NCI-H774 (cell line): ENCODE measurements at regions not wholly inside any gene's neighbourhood (a gene's known extent, or its start where the extent isn't known, plus 50 kb on each side); places are given as distances from the start of the nearest gene placed in this dataset.
"Not testable (repeated sequence)": the region's sequence is repeated elsewhere in the genome, so short reads cannot be mapped to it uniquely, and the experiment has no call there.

Source experiments
- DNase-seq: peaks from one replicate; lab custom pipeline; 2025; lab: John Stamatoyannopoulos, UW

GRCh38 chr21:17299576-17299975 is 213.3 kb upstream of the CXADR start:
- not testable (repeated sequence) for DNase-seq

DNA sequence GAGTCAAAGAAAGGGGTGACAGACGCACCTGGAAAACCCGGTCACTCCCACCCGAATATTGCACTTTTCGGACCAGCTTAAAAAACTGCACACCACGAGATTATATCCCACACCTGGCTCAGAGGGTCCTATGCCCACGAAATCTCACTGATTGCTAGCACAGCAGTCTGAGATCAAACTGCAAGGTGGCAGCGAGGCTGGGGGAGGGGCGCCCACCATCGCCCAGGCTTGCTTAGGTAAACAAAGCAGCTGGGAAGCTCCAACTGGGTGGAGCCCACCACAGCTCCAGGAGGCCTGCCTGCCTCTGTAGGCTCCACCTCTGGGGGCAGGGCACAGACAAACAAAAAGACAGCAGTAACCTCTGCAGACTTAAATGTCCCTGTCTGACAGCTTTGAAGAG is 185.1 kb upstream of the CXADR start:
- DNase-seq = not testable (repeated sequence)

- DNase-seq = no peak
Observed at GRCh38 chr21:17334484-17334883, 178.4 kb upstream of the CXADR start.

DNA sequence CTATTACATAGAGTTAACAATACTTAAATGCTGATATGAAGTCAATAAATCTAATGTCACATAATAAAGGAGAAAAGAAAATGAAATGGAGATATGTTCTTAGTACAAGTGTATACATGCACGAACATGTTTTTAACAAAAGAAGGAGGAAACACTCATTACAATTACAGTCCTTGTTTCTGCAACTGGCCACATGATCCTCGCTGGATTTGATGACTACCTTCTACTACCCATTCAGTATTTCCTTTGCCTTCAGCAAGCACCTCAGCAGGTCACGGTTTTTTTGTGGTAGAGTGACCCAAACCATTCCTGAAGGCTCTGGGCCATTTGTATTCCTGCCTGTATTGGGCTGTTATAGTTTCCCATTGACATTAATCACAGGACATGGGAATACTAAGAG is 172.8 kb upstream of the CXADR start:
- DNase-seq = no peak

DNA sequence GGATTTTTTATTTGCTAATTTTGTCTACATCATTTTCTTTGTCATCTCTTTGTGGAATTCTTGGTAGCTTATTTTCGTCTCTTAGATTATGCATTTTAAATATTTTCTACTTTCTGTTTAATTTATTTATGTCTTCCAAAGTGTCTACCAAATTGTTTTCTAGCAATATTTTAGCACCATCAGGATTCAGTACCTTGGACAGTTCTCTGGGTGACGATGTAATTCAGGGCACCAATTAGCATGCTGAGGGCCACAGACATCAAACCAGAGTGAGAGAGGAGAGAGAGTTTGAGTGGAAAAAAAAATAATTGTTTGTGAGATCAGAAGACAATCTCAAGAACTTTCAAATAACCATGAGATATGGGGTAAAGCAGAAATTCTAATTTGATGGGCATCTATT is 169.8 kb upstream of the CXADR start:
- DNase-seq = no peak

DNA sequence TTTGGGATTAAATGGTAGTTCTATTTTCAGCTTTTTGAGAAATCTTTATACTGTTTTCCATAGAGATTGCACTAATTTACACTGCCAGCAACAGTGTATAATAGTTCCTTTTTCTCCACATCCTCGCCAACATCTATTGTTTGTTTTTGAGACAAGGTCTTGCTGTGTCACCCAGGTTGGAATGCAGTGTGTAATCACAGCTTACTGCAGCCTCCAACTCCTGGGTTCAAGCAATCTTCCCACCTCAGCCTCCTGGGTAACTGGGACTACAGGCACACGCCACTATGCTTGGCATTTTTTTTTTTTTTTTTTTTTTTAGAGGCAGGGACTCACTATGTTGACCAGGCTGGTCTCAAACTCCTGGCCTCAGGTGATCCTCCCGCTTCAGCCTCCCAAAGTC is 164.5 kb upstream of the CXADR start:
- no peak for DNase-seq

DNA sequence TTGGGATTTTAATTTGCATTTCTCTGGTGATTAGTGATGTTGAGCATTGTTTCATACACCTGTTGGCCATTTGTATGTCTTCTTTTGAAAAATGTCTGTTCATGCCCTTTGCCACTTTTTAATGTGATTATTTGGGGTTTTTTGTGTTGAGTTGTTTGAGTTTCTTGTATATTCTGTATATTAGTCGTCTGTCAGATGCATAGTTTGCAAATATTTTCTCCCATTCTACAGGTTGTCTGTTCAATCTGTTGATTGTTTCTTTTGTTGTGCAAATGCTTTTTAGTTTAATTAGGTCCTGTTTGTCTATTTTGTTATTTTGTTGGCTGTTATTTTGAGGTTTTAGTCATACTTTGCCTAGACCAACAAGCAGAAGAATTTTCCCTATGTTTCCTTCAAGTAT is 164.0 kb upstream of the CXADR start:
- no peak for DNase-seq

DNA sequence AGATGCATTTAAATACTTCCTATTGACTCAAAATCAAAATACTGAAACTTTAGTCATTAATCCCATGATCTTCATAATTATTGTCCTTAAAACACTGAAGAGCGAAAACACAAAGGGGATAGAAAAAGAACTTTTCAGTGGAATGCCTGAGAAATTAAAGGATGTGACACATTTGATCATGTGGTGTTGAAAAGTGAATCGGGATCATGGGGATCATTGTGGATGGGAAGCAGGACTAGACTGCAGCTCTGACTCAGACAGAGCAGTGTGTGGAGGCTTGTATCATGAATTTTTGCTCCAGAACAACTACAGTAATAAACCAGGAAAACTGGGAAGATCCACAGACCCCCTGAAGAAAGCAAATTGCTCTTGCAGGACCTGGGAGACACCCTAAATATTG is 161.1 kb upstream of the CXADR start:
- no peak for DNase-seq

DNA sequence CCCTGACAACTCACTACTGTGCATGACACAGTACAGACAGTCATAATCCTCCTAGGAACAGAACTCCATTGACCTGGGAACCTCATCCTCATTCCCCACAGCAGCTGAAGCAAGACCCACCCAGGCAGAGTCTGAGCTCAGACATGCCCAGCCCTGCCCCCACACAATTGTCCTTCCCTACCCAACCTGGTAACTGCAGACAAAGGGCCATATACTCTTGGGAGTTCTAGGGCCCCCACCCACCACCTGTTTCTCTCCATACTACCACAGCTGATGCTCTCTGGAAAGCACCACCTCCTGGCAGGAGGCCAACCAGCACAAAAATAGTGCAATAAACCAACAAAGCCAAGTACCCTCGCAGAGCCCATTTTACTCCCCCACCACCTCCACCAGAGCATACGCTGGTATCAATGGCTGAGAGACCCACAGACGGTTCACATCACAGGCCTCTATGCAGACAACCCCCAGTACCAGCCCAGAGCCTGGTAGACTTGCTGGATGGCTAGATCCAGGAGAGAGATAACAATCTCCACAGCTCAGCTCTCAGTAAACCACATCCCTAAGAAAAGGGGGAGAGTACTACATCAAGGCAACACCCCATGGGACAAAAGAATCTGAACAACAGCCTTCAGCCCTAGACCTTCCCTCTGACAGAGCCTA is 159.7 kb upstream of the CXADR start:
- no peak for DNase-seq

DNA sequence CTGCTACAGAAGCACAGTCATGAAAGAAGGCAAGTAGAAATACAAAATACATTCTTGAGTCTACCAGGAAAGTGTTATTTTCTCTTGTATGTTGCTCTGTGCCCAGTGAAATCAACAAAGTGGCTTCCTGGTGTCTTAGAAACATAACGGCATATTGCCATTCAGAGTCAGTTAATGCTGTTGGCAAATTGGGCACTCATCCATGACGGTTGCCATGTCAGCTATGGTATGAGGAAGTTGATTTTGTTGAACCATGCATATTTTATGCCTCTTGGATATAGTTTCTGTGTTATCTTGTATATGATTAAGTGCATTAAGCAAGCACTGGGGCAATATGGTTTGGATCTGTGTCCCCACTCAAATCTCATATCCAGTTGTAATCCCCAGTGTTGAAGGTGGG is 153.1 kb upstream of the CXADR start:
- DNase-seq = no peak

- DNase-seq = no peak
Observed at GRCh38 chr21:17368748-17369363, 144.0 kb upstream of the CXADR start.

DNA sequence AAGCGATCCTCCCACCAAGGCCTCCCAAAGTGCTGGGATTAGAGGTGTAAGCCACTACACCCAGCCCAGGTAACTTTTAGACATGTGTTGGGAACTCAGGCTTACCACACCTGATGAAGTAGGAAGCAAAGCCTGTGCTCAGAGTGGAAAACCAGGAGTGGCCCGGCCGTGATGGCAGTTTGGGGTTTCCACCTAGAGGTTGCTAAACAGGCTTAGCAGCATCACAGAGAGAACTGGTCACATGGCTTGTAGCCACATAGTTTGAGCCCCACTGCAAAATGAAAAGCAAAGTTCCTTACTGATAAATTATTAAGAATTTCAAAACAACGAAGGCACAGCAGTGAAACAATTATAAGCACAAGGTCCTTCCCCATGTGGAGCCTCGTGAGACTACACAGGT is 142.6 kb upstream of the CXADR start:
- no peak for DNase-seq

DNA sequence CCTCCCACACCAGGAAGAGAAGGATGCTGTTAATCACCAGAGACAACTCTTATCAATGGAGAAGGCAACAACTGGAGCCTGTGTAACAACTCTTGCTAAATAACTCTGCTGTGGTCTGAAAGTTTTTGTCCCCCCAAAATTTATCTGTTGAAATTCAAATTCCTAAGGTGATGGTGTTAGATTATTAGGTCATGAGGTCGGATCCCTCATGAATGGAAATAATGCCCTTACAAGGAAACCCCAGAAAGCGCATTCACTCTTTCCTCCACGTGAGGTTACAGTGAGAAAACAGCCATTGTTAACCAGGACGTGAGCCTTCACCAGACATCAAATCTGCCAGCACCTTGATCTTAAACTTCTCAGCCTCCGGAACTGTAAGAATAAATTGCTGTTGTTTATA is 141.9 kb upstream of the CXADR start:
- no peak for DNase-seq

DNA sequence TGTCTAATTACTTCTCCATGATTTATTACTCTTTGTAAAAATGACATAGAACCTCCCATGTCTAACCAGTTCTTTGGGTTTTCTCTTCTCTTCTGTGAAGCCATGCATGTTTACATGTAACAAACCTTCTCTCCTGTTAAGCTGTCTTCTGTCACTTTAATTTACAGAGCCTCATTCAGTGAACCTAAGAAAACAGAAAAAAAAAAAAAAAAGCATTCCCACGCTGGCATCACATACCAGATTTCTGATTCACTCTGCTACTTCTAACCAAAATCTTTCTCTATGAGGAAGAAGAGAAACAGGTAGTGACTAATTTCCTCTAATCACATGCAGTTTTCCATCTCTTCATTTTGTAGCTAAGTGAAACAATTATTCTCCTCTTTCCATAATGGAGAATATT is 141.4 kb upstream of the CXADR start:
- no peak for DNase-seq

DNA sequence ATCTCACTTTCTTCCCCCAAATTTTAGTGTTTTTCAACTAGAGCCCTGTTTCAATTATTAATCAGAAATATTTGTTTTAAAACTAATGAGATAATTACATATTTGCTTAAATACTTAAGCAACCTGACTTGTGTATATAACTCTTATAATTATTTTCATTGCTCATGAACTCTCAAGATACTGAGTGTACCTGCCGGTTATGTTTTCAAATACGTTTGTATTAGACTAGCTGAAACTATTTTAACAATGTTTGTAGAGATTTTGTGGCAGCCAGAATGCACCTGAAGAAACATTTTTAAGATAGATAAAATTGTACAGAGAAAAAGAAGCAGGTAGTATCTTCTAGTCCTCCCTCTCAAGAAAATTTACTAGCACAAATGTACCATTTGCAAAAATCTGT is 140.6 kb upstream of the CXADR start:
- no peak for DNase-seq

DNA sequence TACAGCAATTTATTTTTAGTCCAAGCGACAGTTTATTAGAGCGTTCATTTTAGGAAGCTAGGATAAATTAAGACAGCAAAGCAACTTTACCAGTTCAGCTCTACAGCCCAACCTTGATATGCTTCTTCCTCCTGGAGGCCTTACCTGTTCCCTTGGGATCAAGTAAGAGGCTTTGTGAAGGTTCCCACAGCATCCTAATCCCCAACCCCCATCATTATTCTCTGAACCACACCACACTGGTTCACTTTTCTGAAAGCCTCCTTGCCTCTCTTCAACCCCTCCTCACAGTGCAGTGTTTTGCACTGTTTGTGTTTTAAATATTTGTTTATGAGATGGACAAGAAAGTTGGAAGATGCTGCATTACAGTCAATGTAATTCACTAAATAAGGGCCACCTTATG is 126.3 kb upstream of the CXADR start:
- DNase-seq = no peak

DNA sequence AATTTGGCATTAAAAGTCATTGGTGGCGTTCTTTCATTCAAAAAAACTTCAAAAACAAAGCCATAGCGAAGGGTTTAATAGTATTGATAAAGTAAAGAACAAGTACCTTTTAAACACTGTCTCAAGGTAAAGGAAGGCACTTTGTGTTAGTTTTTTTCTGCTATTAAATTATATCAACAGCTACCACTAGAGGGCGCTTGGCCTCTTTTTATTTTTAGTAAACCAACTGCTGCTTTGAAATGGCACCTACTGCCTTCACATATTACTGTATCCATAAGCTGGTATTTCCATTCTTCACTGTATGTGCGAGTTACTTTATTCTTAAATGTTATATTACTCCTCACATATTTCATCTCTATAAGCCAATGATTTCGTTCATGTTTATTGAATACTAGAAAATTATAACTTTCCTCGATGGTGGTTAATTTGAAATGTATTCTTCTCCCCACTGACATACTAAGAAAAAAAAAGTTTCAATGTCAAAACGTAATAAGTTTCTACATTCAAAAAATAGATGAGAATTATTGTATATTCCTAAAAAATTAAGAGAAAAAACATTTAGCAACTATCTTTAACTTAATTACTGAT is 125.7 kb upstream of the CXADR start:
- DNase-seq = peak; percentile 59

- no peak for DNase-seq
Observed at GRCh38 chr21:17388226-17388625, 124.6 kb upstream of the CXADR start.

- DNase-seq = no peak
Observed at GRCh38 chr21:17389311-17389710, 123.5 kb upstream of the CXADR start.

GRCh38 chr21:17390569-17390968 is 122.3 kb upstream of the CXADR start:
- no peak for DNase-seq

DNA sequence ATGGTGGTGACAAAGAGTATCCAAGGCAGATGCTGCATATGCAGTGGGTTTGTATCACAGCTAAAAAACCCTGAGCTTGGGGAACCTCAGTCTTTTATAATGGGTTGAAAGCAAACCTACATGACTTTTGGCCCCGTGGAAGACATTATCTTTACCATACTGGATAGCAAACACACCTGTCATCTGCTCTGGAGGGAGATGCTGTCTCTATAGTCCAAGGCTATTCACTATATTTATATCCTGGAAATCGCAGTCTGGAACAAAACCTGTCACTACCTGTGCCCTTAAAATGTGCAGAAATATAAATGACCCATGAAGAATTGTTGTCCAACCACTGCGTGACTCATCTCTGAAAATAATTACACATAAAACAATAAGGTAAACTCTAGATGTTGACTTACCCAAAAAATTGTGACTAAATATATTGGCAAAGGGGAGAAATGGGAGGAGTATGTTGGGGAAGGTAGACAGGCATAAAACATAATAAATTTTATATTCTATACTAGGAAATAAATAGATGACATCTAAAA is 121.0 kb upstream of the CXADR start:
- peak; percentile 24 for DNase-seq

- DNase-seq = peak; percentile 12
Observed at GRCh38 chr21:17393413-17393812, 119.4 kb upstream of the CXADR start.

DNA sequence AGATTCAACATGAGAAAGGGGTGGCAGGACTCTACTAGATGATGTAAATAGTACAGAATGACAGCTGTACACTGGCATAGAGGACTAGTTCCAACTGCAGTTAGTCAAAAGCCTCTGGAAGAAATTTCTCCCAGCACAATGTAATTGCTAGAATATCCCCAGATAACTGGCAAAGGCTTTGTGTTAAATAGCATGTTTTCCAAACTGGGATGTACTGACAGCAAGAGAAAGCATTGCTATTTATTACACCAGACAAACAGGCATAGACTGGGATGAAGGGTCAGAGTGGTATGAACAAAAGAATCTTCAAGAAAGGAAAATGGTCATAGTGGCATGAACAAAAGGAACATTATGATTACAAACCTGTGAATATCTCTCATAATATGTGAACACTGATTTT is 115.9 kb upstream of the CXADR start:
- DNase-seq = no peak

DNA sequence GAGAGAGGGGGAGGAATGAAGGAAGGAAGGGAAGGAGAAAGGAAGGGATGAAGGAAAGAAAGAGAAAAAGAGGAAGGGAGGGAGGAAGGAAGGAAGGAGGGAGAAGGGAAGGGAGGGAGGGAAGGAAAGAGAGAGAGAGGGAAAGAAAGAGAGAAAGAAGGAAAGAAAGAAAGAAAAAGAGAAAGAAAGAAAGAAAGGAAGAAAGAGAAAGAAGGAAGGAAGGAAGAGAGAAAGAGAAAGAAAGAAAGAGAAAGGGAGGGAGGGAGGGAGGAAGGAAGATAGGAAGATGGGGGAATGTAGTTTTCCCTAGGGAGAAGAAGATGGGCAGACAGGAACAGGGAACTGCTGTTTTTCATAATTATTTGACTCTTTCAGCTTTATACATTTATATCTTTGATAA is 115.1 kb upstream of the CXADR start:
- no peak for DNase-seq
